ENCODE measurements at regions not wholly inside any gene's neighbourhood (a gene's known extent, or its start where the extent isn't known, plus 50 kb on each side); places are given as distances from the start of the nearest gene placed in this dataset.

GRCh38 chr3:137201066-137201465 is 243.3 kb downstream of the IL20RB start:
- TF ChIP-seq CTCF (conservative IDR thresholded peaks at IDR 0.05; ENCODE audit: low read depth, low read length), result no peak
- TF ChIP-seq CEBPB (IDR thresholded peaks at IDR 0.05; ENCODE audit: low read depth, low read length), result no peak
- TF ChIP-seq POLR2A (IDR thresholded peaks at IDR 0.05; ENCODE audit: low read depth, low read length), result no peak
- TF ChIP-seq RFX5 (IDR thresholded peaks at IDR 0.05; ENCODE audit: low read depth, low read length), result no peak
